H1 (cell line): ENCODE measurements at regions not wholly inside any gene's neighbourhood (a gene's known extent, or its start where the extent isn't known, plus 50 kb on each side); places are given as distances from the start of the nearest gene placed in this dataset.

Experiments used
- CTCF ChIA-PET: fragments of 300-600 bp; sonication (Branson Sonifier 250); formaldehyde crosslinking; loops from one replicate; lab custom pipeline; 2021; ENCODE audit not compliant: partially characterized antibody; lab: Charles Lee
- POLR2A ChIA-PET: fragments of 300-600 bp; sonication (Branson Sonifier 250); formaldehyde crosslinking; loops from one replicate; lab custom pipeline; 2021; ENCODE audit warnings: inconsistent platforms; ENCODE audit not compliant: partially characterized antibody; lab: Charles Lee
- DNase-seq, 2 experiments: peaks; one replicate each; pipeline versions ENCODE4 v3.0.0 to v3.0.0-alpha.2; 2010 to 2022; ENCODE audit warnings: low spot score in 2 of 2, low read depth in 1 of 2, mixed read lengths in 1 of 2
- FAIRE-seq: peaks from 2 replicates; lab custom pipeline; 2011; peaks lifted over from hg19 to GRCh38; lab: Jason Lieb, UNC
- H2AFZ ChIP-seq: 2 replicates; pipeline ENCODE4 v1.8.1; 2012; ENCODE audit warnings: low read length, inconsistent platforms
- H2AK5ac ChIP-seq: 2 replicates; pipeline ENCODE4 v1.6.1; 2013; ENCODE audit warnings: low read depth, low read length
- H2BK120ac ChIP-seq: replicated peaks from 2 replicates; pipeline ENCODE3; 2013; ENCODE audit warnings: low read depth, low read length, inconsistent platforms
- H2BK12ac ChIP-seq: 2 replicates; pipeline ENCODE4 v1.6.1; 2013; ENCODE audit warnings: low read depth, low read length
- H2BK15ac ChIP-seq: 2 replicates; pipeline ENCODE4 v1.6.1; 2013; ENCODE audit warnings: low read length
- H2BK20ac ChIP-seq: 2 replicates; pipeline ENCODE4 v1.6.1; 2013; ENCODE audit warnings: low read length
- H2BK5ac ChIP-seq: 2 replicates; pipeline ENCODE4 v1.6.1; 2013; ENCODE audit warnings: low read depth, low read length
- H3K14ac ChIP-seq: 2 replicates; pipeline ENCODE4 v1.6.1; 2013; ENCODE audit warnings: inconsistent platforms; ENCODE audit not compliant: insufficient read length
- H3K18ac ChIP-seq: 2 replicates; pipeline ENCODE4 v1.6.1; 2013; ENCODE audit warnings: low read length; ENCODE audit errors: extremely low read depth
- H3K23ac ChIP-seq: 2 replicates; pipeline ENCODE4 v1.6.1; 2013; ENCODE audit warnings: inconsistent platforms; ENCODE audit not compliant: insufficient read length
- H3K23me2 ChIP-seq: 2 replicates; pipeline ENCODE4 v1.6.1; 2013; ENCODE audit warnings: low read depth, low read length
- H3K27ac ChIP-seq: 2 replicates; pipeline ENCODE4 v1.6.1; 2011; ENCODE audit warnings: low read depth, low read length, inconsistent platforms
- H3K27me3 ChIP-seq, 4 experiments: replicated peaks in 1 of 4; 1 replicate in 1 of 4; 2 replicates in 3 of 4; pipeline versions ENCODE4 v1.6.1 to v1.8.1; 2011 to 2013; ENCODE audit warnings: low read length in 3 of 4, mild to moderate bottlenecking in 3 of 4, inconsistent platforms in 2 of 4, mixed read lengths in 2 of 4, moderate library complexity in 1 of 4; ENCODE audit not compliant: control insufficient read depth in 3 of 4, insufficient read depth in 3 of 4; ENCODE audit errors: extremely low read depth in 1 of 4
- H3K36me3 ChIP-seq, 4 experiments: 2 replicates each; pipeline versions ENCODE4 v1.6.1 to v1.8.1; 2011 to 2013; ENCODE audit warnings: mild to moderate bottlenecking in 4 of 4, low read length in 3 of 4, moderate library complexity in 2 of 4, control low read depth in 1 of 4, inconsistent platforms in 1 of 4; ENCODE audit not compliant: insufficient read depth in 4 of 4, control insufficient read depth in 2 of 4
- H3K4ac ChIP-seq: replicated peaks from 2 replicates; pipeline ENCODE3; 2013; ENCODE audit warnings: low read length, low read depth, mixed read lengths, inconsistent platforms; ENCODE audit not compliant: insufficient read length
- H3K4me1 ChIP-seq, 4 experiments: replicated peaks in 1 of 4; 1 replicate in 1 of 4; 2 replicates in 3 of 4; pipeline versions ENCODE4 v1.6.1 to v1.8.1; 2011 to 2013; ENCODE audit warnings: low read length in 3 of 4, inconsistent platforms in 2 of 4, mixed read lengths in 1 of 4; ENCODE audit not compliant: insufficient read depth in 4 of 4, control insufficient read depth in 3 of 4
- H3K4me2 ChIP-seq, 2 experiments: 2 replicates each; pipeline versions ENCODE4 v1.6.1 to v1.8.1; 2011 to 2013; ENCODE audit warnings: low read depth in 2 of 2, low read length in 2 of 2, control low read depth in 1 of 2, inconsistent platforms in 1 of 2, mild to moderate bottlenecking in 1 of 2; ENCODE audit not compliant: insufficient read depth in 1 of 2
- H3K4me3 ChIP-seq, 4 experiments: fragments of 200-600, 300-600 bp in 1 of 4; sonication (generic), shearing (Covaris generic), sonication (Bioruptor Twin) in 1 of 4; 2 replicates each; pipeline versions ENCODE4 v1.5.1 to v1.8.1; 2011 to 2016; ENCODE audit warnings: low read length in 4 of 4, low read depth in 3 of 4, control low read depth in 2 of 4, inconsistent platforms in 2 of 4, mild to moderate bottlenecking in 2 of 4, mixed read lengths in 1 of 4, moderate library complexity in 1 of 4; ENCODE audit not compliant: insufficient read depth in 2 of 4; ENCODE audit errors: extremely low read depth in 1 of 4
- H3K56ac ChIP-seq: replicated peaks from 2 replicates; pipeline ENCODE3; 2013; ENCODE audit warnings: low read depth, mild to moderate bottlenecking, mixed read lengths, low read length, inconsistent platforms; ENCODE audit not compliant: insufficient read length
- H3K79me1 ChIP-seq: 2 replicates; pipeline ENCODE4 v1.6.1; 2013; ENCODE audit warnings: low read depth, low read length, control low read depth
- H3K79me2 ChIP-seq, 2 experiments: 2 replicates each; pipeline versions ENCODE4 v1.6.1 to v1.8.1; 2012 to 2013; ENCODE audit warnings: low read length in 2 of 2, mild to moderate bottlenecking in 2 of 2, inconsistent platforms in 1 of 2; ENCODE audit not compliant: insufficient read depth in 2 of 2, control insufficient read depth in 1 of 2
- H3K9ac ChIP-seq, 4 experiments: replicated peaks in 1 of 4; 1 replicate in 1 of 4; 2 replicates in 3 of 4; pipeline versions ENCODE4 v1.6.1 to v1.8.1; 2011 to 2013; ENCODE audit warnings: low read depth in 3 of 4, low read length in 3 of 4, control low read depth in 2 of 4, mild to moderate bottlenecking in 2 of 4, moderate library complexity in 2 of 4, inconsistent platforms in 1 of 4; ENCODE audit errors: extremely low read depth in 1 of 4
- H3K9me3 ChIP-seq, 2 experiments: 2 replicates each; pipeline versions ENCODE4 v1.6.1 to v1.8.1; 2012 to 2013; ENCODE audit warnings: mild to moderate bottlenecking in 2 of 2, moderate library complexity in 2 of 2, control low read depth in 1 of 2, inconsistent platforms in 1 of 2, low read depth in 1 of 2, low read length in 1 of 2, mixed read lengths in 1 of 2; ENCODE audit not compliant: insufficient read depth in 2 of 2
- H4K20me1 ChIP-seq, 2 experiments: replicated peaks in 1 of 2; 2 replicates each; pipeline versions ENCODE3 to v1.8.1; 2011 to 2013; ENCODE audit warnings: inconsistent platforms in 2 of 2, low read length in 2 of 2, mild to moderate bottlenecking in 1 of 2; ENCODE audit not compliant: insufficient read depth in 2 of 2, control insufficient read depth in 1 of 2
- H4K5ac ChIP-seq: 2 replicates; pipeline ENCODE4 v1.6.1; 2013; ENCODE audit warnings: low read length, low read depth, mixed read lengths, inconsistent platforms; ENCODE audit not compliant: insufficient read length
- H4K8ac ChIP-seq: 2 replicates; pipeline ENCODE4 v1.8.0; 2013; ENCODE audit warnings: mild to moderate bottlenecking, moderate library complexity, low read length, inconsistent platforms; ENCODE audit not compliant: insufficient read depth; ENCODE audit errors: extremely low read depth
- H4K91ac ChIP-seq: replicated peaks from 2 replicates; pipeline ENCODE3; 2013; ENCODE audit warnings: low read length, mixed read lengths, inconsistent platforms; ENCODE audit not compliant: insufficient read length
- BCL11A ChIP-seq, 2 experiments: IDR thresholded peaks; one replicate each; pipeline ENCODE4 v1.6.1; 2011; ENCODE audit warnings: low read depth in 2 of 2, low read length in 2 of 2, mild to moderate bottlenecking in 2 of 2
- GABPA ChIP-seq: IDR thresholded peaks from 2 replicates; pipeline ENCODE4 v1.6.1; 2011; ENCODE audit warnings: mild to moderate bottlenecking, low read length, moderate library complexity, borderline replicate concordance; ENCODE audit not compliant: insufficient read depth
- HDAC6 ChIP-seq: IDR thresholded peaks from one replicate; pipeline ENCODE4 v1.7.1; 2012; ENCODE audit warnings: low read depth, mild to moderate bottlenecking, inconsistent platforms, low read length, moderate library complexity
- KDM1A ChIP-seq: fragments of 200-600, 300-600 bp; sonication (generic); IDR thresholded peaks from 2 replicates; pipeline ENCODE4 v1.7.1; 2016; ENCODE audit warnings: mild to moderate bottlenecking, low read length, borderline replicate concordance
- RXRA ChIP-seq: IDR thresholded peaks from 2 replicates; pipeline ENCODE4 v1.6.1; 2011; ENCODE audit warnings: low read depth, mild to moderate bottlenecking, low read length, moderate library complexity; ENCODE audit not compliant: insufficient read depth
- SAP30 ChIP-seq: fragments of 300-600 bp; sonication (generic); IDR thresholded peaks from 2 replicates; pipeline ENCODE4 v1.7.1; 2012; ENCODE audit warnings: low read length, moderate library complexity, mild to moderate bottlenecking, inconsistent platforms; ENCODE audit not compliant: insufficient read depth, insufficient replicate concordance
- SIRT6 ChIP-seq: IDR thresholded peaks from one replicate; pipeline ENCODE4 v1.7.1; 2012; ENCODE audit warnings: low read length, inconsistent platforms
- TAF1 ChIP-seq: IDR thresholded peaks from 2 replicates; pipeline ENCODE4 v1.6.1; 2011; ENCODE audit warnings: mild to moderate bottlenecking, low read depth, low read length
- TBP ChIP-seq: IDR thresholded peaks from 2 replicates; pipeline ENCODE4 v1.6.1; 2011; ENCODE audit warnings: low read depth, low read length, improper control_type of control experiment
- TEAD4 ChIP-seq: IDR thresholded peaks from 2 replicates; pipeline ENCODE4 v1.6.1; 2012; ENCODE audit warnings: low read depth, low read length, inconsistent platforms, mixed read lengths
- WGBS, 2 experiments: shearing (Covaris generic) in 1 of 2; methylation state at CpG; one replicate each; pipeline versions ENCODE4 v1.1.6 to v1.1.7; 2013 to 2015; ENCODE audit warnings: low lambda C conversion rate in 2 of 2, mixed read lengths in 2 of 2, inconsistent platforms in 1 of 2, low coverage in 1 of 2, missing lambda C conversion rate in 1 of 2; ENCODE audit not compliant: insufficient replicate concordance in 2 of 2, insufficient coverage in 1 of 2, insufficient read length in 1 of 2; ENCODE audit errors: extremely low coverage in 1 of 2, missing lambda C conversion rate in 1 of 2; 5-methylcytosine and 5-hydroxymethylcytosine counted together
- TF ChIP-seq, protein P1 (sequence below), 3 experiments: IDR thresholded peaks; 1 replicate in 2 of 3; 2 replicates in 1 of 3; pipeline versions ENCODE4 v1.5.1 to v1.6.1; 2011; ENCODE audit warnings: low read length in 3 of 3, mild to moderate bottlenecking in 3 of 3, inconsistent platforms in 2 of 3, low read depth in 1 of 3, moderate library complexity in 1 of 3; ENCODE audit not compliant: insufficient read depth in 1 of 3; ENCODE audit errors: control extremely low read depth in 1 of 3
- TF ChIP-seq, protein P2 (sequence below): IDR thresholded peaks from 2 replicates; pipeline ENCODE4 v1.6.1; 2012; ENCODE audit warnings: inconsistent platforms

DNA sequence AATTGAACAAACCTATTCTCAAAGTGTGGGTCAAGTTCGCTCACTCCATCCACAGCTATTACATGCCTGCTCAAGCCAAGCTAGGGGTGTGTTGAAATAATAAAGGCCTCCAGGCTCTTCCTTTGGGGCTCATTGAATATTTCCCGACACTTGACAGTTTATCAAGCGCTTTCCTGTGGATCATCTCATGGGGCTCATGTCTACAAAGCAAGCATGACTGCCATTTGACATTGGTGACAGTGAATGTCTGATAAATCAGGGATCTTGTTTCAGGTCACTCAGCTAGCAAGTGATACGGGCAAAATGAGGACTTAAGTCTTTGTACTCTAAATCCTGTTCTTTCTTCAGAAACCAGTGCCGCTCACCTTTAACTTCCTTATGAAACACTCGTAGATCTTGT is 542.6 kb downstream of the TOX3 start:
- ChIA-PET CTCF (interaction anchor here (0.8 to 1.2 kb wide), 2 partner anchors 45 to 187 kb away, joined by 3 read pairs; no protein-coding TSS in a partner anchor), POLR2A (no interaction called here)
- no peak overlapping the region for H2BK5ac ChIP-seq
- H4K8ac ChIP-seq = no peak overlapping the region
- H2AFZ ChIP-seq = no peak overlapping the region
- FAIRE-seq (no peak), DNase-seq (no peak)
- no peak overlapping the region for H2BK120ac ChIP-seq
- H3K27ac ChIP-seq = no peak overlapping the region
- no peak overlapping the region for H3K23ac ChIP-seq
- 0 out of 2 replicates have a peak, but pooled peaks cover 2% of the 10 kb centered on the region for H3K23me2 ChIP-seq
- H4K91ac ChIP-seq = no peak overlapping the region
- no peaks in the 10 kb centered on the region for H3K27me3 ChIP-seq
- H2BK12ac ChIP-seq = no peak overlapping the region
- H4K5ac ChIP-seq = no peak overlapping the region
- H3K56ac ChIP-seq = no peak overlapping the region
- no peak overlapping the region for H3K9ac ChIP-seq
- H3K4me1 ChIP-seq = no peaks in the 10 kb centered on the region
- H3K4me3 ChIP-seq = no peak overlapping the region
- no peak overlapping the region for H3K4ac ChIP-seq
- no peaks in the 10 kb centered on the region for H4K20me1 ChIP-seq
- H2BK20ac ChIP-seq = no peak overlapping the region
- no peaks in the 10 kb centered on the region for H3K9me3 ChIP-seq
- H3K14ac ChIP-seq = no peak overlapping the region
- H3K36me3 ChIP-seq = no peaks in the 10 kb centered on the region
- H2BK15ac ChIP-seq = no peak overlapping the region
- no peaks in the 10 kb centered on the region for H3K79me2 ChIP-seq
- no peak overlapping the region for H2AK5ac ChIP-seq
- no peaks in the 10 kb centered on the region for H3K79me1 ChIP-seq
- H3K4me2 ChIP-seq = no peak overlapping the region
- no peak overlapping the region for H3K18ac ChIP-seq
- 96% methylated on average over 6 of the region's 6 CpGs; no CpG with 5 or more reads in 1 of the 2 experiments for WGBS, 2 experiments
- no peak for TF ChIP-seq BCL11A (IDR thresholded peaks at IDR 0.05; ENCODE audit: low read depth in 2 of 2, low read length in 2 of 2)
- no peak for TF ChIP-seq TAF1
- no peak for TF ChIP-seq SIRT6
- no peak for TF ChIP-seq TEAD4
- TF ChIP-seq, protein P1, sequence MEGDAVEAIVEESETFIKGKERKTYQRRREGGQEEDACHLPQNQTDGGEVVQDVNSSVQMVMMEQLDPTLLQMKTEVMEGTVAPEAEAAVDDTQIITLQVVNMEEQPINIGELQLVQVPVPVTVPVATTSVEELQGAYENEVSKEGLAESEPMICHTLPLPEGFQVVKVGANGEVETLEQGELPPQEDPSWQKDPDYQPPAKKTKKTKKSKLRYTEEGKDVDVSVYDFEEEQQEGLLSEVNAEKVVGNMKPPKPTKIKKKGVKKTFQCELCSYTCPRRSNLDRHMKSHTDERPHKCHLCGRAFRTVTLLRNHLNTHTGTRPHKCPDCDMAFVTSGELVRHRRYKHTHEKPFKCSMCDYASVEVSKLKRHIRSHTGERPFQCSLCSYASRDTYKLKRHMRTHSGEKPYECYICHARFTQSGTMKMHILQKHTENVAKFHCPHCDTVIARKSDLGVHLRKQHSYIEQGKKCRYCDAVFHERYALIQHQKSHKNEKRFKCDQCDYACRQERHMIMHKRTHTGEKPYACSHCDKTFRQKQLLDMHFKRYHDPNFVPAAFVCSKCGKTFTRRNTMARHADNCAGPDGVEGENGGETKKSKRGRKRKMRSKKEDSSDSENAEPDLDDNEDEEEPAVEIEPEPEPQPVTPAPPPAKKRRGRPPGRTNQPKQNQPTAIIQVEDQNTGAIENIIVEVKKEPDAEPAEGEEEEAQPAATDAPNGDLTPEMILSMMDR (IDR thresholded peaks at IDR 0.05; ENCODE audit: control extremely low read depth in 1 of 3, insufficient read depth in 1 of 3, low read depth in 1 of 3, low read length in 3 of 3) = no peak
- TF ChIP-seq TBP = no peak
- no peak for TF ChIP-seq KDM1A
- no peak for TF ChIP-seq SAP30
- no peak for TF ChIP-seq RXRA
- TF ChIP-seq, protein P2, sequence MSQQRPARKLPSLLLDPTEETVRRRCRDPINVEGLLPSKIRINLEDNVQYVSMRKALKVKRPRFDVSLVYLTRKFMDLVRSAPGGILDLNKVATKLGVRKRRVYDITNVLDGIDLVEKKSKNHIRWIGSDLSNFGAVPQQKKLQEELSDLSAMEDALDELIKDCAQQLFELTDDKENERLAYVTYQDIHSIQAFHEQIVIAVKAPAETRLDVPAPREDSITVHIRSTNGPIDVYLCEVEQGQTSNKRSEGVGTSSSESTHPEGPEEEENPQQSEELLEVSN = no peak
- TF ChIP-seq GABPA = no peak
- TF ChIP-seq HDAC6 = no peak
